EL (cell line): ENCODE measurements at regions not wholly inside any gene's neighbourhood (a gene's known extent, or its start where the extent isn't known, plus 50 kb on each side); places are given as distances from the start of the nearest gene placed in this dataset.
"Not testable (repeated sequence)": the region's sequence is repeated elsewhere in the genome, so short reads cannot be mapped to it uniquely, and the experiment has no call there.

ENCODE experiments used
- DNase-seq: peaks from one replicate; pipeline ENCODE4 v3.0.0-alpha.2; 2016

DNA sequence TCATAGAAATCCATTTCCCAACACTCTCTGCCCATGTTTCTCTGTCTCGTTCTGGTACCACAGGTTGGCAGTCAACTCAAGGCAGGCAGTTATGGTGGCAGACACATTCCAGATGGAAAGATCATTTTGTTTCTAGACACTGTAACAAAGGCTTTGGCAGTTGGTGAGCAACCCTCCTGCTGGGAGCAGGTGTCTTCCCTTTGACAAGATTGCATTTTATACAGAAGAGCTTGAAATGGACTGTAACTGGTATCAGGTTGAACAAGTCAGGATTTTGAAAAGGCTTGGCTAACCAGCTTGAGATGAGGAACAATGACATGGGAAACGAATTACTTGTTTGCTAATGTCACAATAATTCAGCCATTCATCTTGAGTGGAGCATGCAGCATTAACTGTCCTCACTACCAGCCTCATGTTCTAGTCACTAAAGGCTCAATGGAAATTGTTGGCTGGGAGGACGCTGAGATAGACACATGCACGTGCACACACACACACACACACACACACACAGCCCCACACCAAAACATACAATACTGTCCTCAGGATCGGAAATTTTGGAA is 170.0 kb downstream of the SEMA6D start:
- no peak for DNase-seq

GRCh38 chr15:47888385-47889100 is 171.2 kb downstream of the SEMA6D start:
- DNase-seq = no peak

DNA sequence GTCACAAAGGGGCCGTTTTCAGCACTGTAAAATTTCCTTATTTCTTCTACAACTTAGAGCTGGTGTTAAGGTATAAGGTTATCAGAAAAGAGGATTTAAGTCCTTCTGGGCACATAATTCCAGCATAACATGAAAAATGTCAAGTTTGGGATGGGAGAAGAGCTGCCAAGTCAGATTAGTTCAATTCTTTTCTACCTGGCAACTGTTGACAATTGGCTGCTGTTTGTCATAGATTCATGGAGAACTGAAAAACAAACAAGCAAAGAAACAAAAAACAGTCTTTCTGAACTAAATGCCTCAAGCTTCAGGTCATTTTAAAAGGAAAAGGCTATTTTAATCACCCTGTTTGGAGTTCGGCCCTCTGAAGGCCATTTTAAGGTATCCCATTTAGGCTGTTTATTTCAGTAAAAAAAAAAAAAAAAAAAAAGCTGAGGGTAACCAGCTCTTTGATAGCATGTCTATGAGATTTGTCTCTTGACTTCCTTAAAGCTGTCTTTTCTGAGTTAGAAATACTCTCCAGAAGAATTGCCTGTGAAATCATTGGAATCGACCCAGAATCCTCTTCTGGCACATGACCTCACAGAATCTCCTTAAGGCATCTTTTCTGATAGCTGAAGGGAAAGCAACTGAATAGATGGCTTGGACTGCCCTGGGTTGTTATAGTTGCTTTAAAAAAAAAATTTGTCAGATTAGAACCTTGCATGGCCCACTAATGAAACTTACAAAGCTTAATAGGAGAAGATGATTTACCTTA is 173.3 kb downstream of the SEMA6D start:
- no peak for DNase-seq

DNA sequence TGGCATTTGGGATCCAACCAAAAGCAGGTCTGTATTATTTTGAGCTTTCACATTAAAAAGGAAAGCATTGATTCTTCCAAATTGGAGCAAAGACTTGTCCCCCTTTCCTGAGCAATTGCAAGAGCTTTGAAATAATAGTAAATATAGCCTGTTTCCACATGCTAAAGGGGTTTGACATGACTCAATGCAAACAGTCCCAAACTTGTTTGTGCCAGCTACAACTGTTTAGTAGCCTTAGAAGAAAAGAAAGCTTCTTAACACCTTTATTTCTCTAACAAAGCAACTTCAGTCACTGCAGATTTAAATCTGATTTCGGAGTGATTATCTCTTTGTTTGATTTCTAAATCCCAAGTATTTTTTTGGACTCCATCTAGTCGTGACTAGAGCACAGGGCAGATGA is 180.2 kb downstream of the SEMA6D start:
- DNase-seq = no peak

DNA sequence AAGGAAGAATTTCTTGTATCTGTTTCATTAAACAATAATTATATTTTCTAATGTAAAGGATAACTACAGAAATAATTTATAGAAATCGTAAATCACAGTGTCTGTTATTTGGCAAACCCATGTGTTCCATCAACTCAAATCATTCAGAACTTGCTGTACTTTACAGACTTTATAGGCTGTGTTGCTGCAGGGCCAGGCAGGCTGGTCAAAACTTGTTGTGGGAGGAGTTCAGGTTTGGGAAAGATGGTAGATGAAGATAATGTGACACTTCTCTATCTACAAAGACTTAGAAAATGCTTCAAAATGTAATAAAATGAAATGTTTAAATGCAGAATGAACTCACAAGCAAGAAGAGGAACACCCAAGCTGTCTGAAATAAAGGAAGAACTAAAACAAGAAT is 183.4 kb downstream of the SEMA6D start:
- no peak for DNase-seq

DNA sequence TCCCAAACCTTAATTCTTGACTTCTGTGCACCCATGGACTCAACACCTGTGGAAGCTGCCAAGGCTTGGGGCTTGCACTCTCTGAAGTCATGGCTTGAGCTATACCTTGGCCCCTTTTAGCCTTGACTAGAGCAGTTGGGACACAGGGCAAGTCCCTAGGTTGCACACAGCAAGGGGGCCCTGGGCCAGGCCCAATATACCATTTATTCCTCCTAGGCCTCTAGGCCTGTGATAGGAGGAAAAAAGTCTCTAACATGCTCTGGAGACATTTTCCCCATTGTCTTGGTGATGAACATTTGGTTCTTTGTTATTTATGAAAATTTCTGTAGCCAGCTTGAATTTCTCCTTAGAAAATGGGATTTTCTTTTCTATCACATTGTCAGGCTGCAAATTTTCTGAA is 186.1 kb downstream of the SEMA6D start:
- DNase-seq = no peak

- no peak for DNase-seq
Measured at GRCh38 chr15:47908486-47908885, 191.2 kb downstream of the SEMA6D start.

GRCh38 chr15:47908950-47909670 is 191.8 kb downstream of the SEMA6D start:
- DNase-seq = no peak

DNA sequence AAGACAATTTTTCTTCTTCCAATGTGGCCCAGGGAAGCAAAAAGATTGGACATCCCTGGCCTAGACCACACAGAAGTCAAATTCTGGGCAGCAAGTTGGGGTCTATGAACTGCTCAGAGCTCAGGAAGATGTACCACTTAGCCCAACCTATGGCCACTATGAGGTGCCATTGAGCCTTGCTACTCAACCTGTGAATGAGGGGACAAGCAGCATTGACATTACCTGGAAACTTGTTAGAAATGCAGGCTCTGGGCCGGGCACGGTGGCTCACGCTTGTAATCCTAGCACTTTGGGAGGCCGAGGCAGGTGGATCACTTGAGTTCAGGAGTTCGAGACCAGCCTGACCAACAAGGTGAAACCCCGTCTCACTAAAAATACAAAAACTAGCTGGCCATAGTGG is 195.6 kb downstream of the SEMA6D start:
- DNase-seq = not testable (repeated sequence)

GRCh38 chr15:47917881-47918280 is 200.6 kb downstream of the SEMA6D start:
- no peak for DNase-seq

DNA sequence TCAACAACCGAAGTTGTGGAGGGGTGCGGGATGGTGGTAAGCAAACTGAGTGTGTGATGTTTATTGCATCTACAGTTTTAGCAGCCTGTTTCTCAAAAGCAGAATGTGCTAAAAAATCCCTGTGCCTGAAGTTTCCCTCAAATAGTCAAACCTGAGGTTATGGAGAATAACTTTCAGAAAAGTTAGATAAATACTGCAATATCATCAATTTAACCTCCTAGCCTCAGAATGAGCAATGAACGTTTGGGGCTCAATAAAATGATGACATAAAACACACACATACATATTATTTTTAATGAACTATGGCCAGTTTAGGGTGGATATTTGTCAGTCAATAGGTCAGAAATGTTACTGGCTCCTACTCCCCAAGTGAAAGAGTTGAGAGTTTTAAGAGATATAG is 201.6 kb downstream of the SEMA6D start:
- no peak for DNase-seq

DNA sequence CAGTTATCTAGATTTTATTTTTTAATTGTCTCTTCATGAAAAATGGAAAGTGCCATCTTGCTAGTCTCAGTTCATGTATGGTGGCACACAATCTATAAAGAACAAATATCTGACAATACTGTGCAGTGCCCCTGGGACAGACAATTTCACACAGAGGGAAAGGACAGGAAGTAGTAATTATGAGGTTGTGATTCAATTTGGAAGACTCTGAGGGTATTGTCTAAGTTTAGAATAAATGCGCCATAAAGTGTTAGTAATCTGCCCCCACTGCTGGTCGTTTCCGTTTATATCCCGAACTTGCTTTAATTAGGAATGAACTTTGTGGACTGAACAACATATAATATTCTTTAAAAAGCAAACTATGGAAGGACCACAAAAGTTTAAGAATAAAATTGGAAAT is 196.4 kb upstream of the SLC24A5 start:
- no peak for DNase-seq

DNA sequence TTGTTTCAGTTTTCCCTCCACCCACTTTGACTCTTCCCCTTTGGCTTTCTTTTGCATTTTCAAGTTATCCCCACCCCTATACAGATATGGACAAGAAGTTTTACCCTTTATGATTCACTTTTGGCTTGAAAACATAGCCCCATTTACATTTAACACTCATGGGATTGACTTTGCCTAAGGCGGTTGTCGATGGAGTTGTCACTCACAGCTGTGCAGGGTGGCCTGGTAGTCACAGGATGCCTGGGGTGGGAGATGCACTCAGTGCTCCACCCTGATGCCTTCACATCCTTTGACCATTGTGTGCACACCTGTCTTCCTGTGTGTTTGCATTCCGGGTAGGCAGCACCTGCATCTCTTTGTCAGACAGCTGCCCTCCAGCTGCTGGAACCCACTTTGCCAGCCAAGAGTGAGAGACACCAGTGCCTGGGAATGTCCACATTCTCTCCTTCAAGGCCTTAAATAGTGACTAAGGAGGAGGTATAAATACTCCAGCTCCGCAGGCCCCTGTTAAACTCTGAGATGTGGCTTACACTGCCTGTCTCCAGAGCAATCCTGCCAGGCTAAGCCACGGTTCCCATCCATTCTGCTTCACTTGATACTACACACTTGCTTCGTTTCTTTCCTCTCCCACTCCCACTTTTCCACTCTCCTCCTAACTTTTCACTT is 191.5 kb upstream of the SLC24A5 start:
- DNase-seq = no peak

DNA sequence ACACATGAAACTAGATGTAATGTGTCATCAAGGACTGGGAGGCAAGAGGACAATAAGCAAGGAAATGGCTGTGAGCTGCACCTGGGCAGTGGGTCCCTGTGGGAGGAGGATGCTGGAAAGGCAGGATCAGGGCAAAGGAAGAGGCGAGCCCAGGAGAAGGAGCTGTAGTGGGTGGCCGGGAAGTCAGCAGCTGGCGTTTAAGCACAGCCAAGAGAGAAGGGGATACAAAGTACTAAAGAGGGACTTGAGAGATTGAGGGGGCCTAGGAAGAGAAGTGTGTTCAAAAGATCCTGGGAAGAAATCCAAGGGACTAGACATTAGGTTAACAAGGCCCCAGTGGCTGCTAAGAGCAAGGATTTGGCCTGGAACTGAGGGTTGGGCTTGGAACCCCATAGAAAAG is 188.5 kb upstream of the SLC24A5 start:
- no peak for DNase-seq

DNA sequence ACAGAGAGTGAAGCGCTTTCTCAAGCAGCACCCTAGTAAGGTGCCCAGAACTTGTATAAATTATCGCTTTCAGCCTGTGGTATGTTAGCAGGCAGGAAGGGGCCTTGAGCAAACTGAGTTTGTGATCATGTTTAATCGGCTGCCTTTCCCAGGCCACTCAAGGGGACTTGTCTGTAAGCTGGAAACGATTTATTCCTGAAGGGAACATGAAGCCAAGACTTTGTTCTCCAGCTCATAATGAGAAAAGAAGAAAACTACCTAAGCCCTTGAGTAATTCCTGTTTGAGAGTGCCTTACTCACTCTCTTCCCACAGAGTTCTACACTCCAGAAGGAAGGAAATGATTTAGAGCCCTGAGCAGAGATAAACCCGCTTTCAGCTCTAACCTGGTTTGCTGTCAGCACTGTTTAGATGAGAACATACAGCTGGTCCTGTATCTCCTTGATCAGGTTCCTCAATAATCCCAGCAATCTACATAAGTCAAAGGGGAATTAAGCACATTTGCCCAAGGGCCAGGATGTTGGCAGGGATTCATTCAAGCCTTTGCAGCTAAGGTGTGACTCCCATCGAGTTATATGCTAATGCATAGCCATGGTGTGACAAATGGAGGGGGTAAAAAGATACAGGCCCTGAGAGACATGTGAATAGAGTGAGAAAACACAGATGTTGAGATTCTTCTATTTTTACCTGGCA is 187.7 kb upstream of the SLC24A5 start:
- DNase-seq = no peak

- DNase-seq = no peak
Measured at GRCh38 chr15:47933865-47934264, 186.9 kb upstream of the SLC24A5 start.

GRCh38 chr15:47934342-47934741 is 186.4 kb upstream of the SLC24A5 start:
- no peak for DNase-seq

GRCh38 chr15:47937834-47938233 is 183.0 kb upstream of the SLC24A5 start:
- no peak for DNase-seq

DNA sequence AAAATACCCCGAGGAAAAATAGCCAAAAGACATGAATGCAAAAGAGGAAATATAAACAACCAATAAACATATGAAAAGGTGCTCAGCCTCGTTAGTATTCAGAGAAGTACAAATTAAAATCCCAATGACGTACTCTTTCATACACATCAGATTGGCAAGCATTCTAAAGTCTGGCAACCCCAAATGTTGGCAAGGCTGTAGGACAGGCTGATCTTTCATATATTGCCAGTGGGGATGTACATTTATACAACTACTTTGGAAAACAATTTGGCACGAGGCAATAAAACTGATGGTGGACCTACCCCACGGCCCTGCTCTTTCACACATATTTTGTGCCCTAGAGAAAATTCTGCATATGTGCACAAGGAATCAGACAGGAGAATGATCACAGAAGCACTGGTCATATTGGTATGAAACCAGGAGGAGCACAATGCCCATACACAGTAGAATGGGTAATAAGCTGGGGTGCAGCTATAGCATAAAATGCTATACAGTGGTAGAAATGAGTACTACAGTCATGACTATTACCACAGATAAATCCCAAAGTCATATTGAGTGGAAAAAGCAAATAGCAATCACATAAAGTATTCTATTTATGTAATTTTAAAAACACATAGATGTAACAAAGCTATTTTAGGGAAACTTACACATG is 176.0 kb upstream of the SLC24A5 start:
- DNase-seq = no peak

- DNase-seq = no peak
Measured at GRCh38 chr15:47945872-47946650, 174.7 kb upstream of the SLC24A5 start.

DNA sequence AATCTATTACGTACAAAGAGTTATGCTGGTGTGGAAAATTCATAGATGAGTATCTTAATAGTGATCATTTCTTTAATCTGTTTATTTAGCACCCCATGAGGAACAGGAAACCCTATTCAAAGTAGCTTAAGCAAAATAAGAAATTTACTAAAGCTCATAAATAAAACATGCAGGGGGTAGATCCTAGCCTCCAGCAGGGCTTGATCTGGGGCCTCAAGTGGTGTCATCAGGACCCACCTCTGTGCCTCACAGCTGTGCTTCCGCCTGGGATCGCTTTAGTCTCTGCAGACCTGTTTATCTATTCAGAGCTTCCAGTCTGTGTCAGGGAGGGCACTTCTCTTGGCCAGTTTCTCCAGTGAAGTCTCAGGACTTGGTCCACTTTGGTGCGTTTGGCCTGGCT is 171.0 kb upstream of the SLC24A5 start:
- DNase-seq = no peak
